NCI-H2196 treated with DMSO at 0.1 percent for 48 hours (cell line): ENCODE measurements at regions not wholly inside any gene's neighbourhood (a gene's known extent, or its start where the extent isn't known, plus 50 kb on each side); places are given as distances from the start of the nearest gene placed in this dataset.

Source experiments
- DNase-seq: peaks from one replicate; lab custom pipeline; 2025; ENCODE audit not compliant: unreplicated experiment; lab: John Stamatoyannopoulos, UW

- no peak for DNase-seq
These were observed 2291.5 kb downstream of the PCDH9 start for GRCh38 chr13:64938660-64939059.

- no peak for DNase-seq
These were observed 2292.8 kb downstream of the PCDH9 start for GRCh38 chr13:64937302-64937701.

- no peak for DNase-seq
These were observed 2293.3 kb downstream of the PCDH9 start for GRCh38 chr13:64936879-64937278.

GRCh38 chr13:64935441-64935840 is 2294.7 kb downstream of the PCDH9 start:
- DNase-seq = no peak

- no peak for DNase-seq
These were observed 2295.4 kb downstream of the PCDH9 start for GRCh38 chr13:64934569-64935362.

- DNase-seq = no peak
These were observed 2299.5 kb downstream of the PCDH9 start for GRCh38 chr13:64930636-64931035.

GRCh38 chr13:64928696-64929499 is 2301.2 kb downstream of the PCDH9 start:
- no peak for DNase-seq

- no peak for DNase-seq
These were observed 2304.4 kb downstream of the PCDH9 start for GRCh38 chr13:64925727-64926126.

- DNase-seq = no peak
These were observed 2304.9 kb downstream of the PCDH9 start for GRCh38 chr13:64925284-64925683.

- no peak for DNase-seq
These were observed 2305.7 kb downstream of the PCDH9 start for GRCh38 chr13:64924401-64924800.

GRCh38 chr13:64917566-64917965 is 2312.6 kb downstream of the PCDH9 start:
- no peak for DNase-seq

GRCh38 chr13:64912141-64912540 is 2318.0 kb downstream of the PCDH9 start:
- DNase-seq = no peak

GRCh38 chr13:64910096-64910495 is 2320.0 kb downstream of the PCDH9 start:
- DNase-seq = no peak

- DNase-seq = no peak
These were observed 2321.0 kb downstream of the PCDH9 start for GRCh38 chr13:64909184-64909583.

- DNase-seq = no peak
These were observed 2330.1 kb downstream of the PCDH9 start for GRCh38 chr13:64900039-64900438.

GRCh38 chr13:64884976-64885375 is 2345.2 kb downstream of the PCDH9 start:
- DNase-seq = no peak

- DNase-seq = no peak
These were observed 2353.0 kb downstream of the PCDH9 start for GRCh38 chr13:64877176-64877575.

GRCh38 chr13:64871742-64872141 is 2358.4 kb downstream of the PCDH9 start:
- no peak for DNase-seq

GRCh38 chr13:64869539-64869938 is 2360.6 kb downstream of the PCDH9 start:
- DNase-seq = no peak

- DNase-seq = no peak
These were observed 2362.3 kb downstream of the PCDH9 start for GRCh38 chr13:64867856-64868255.

- no peak for DNase-seq
These were observed 2363.8 kb downstream of the PCDH9 start for GRCh38 chr13:64866331-64866730.

- DNase-seq = no peak
These were observed 2374.6 kb downstream of the PCDH9 start for GRCh38 chr13:64855506-64855905.
